ENCODE measurements at regions not wholly inside any gene's neighbourhood (a gene's known extent, or its start where the extent isn't known, plus 50 kb on each side); places are given as distances from the start of the nearest gene placed in this dataset.

DNA sequence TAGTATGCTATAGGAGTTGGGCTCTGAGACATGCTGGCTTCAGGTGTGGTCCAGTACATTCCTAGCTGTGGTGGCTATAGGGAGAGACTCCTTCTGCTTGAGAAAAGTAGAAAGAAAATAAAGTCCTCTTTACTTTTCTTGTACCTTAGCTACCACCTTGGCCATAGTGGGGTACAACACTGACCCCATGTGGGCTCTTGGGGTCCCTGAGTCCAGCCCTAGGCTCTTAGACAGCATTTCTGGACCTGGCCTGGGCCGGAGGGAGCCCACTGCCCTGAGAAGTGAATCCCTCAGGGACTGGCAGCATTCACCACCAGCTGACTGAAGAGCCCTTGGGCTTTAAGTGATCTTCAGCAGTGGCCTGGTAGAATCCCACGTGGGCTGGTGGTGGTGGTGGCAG is 143.1 kb downstream of the SYT10 start:
- TF ChIP-seq, protein P1, sequence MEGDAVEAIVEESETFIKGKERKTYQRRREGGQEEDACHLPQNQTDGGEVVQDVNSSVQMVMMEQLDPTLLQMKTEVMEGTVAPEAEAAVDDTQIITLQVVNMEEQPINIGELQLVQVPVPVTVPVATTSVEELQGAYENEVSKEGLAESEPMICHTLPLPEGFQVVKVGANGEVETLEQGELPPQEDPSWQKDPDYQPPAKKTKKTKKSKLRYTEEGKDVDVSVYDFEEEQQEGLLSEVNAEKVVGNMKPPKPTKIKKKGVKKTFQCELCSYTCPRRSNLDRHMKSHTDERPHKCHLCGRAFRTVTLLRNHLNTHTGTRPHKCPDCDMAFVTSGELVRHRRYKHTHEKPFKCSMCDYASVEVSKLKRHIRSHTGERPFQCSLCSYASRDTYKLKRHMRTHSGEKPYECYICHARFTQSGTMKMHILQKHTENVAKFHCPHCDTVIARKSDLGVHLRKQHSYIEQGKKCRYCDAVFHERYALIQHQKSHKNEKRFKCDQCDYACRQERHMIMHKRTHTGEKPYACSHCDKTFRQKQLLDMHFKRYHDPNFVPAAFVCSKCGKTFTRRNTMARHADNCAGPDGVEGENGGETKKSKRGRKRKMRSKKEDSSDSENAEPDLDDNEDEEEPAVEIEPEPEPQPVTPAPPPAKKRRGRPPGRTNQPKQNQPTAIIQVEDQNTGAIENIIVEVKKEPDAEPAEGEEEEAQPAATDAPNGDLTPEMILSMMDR (IDR thresholded peaks at IDR 0.05; ENCODE audit: low read depth, low read length) = no peak
- in situ Hi-C loops (cut with HindIII; ENCODE audit: low sequenced_read_pairs) = no loop called here
- no peak for DNase-seq (ENCODE audit: low read depth, low spot score)
- no peak overlapping the region for H3K4me3 ChIP-seq (ENCODE audit: low read depth, low read length)

DNA sequence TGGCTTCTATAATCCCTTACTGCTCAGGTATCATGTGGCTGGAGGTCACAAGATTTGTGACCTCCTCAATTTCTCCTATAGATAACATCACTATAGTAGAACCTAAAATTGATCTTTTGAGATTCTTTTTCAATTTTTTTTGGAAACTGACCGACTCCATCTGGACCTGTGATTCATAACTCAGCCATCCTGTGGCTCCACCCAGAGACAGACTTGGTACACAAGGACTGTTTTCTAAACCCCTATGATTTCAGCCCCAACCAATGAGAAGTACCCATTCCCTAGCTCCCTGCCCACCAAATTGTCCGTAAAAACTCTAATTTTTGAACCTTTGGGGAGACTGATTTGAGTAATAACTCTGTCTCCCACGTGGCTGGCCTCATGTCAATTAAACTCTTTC is 148.9 kb downstream of the SYT10 start:
- TF ChIP-seq, protein P1 (IDR thresholded peaks at IDR 0.05; ENCODE audit: low read depth, low read length) = no peak
- DNase-seq (ENCODE audit: low read depth, low spot score) = no peak
- in situ Hi-C loops (cut with HindIII; ENCODE audit: low sequenced_read_pairs) = no loop called here
- H3K4me3 ChIP-seq (ENCODE audit: low read depth, low read length) = no peak overlapping the region

DNA sequence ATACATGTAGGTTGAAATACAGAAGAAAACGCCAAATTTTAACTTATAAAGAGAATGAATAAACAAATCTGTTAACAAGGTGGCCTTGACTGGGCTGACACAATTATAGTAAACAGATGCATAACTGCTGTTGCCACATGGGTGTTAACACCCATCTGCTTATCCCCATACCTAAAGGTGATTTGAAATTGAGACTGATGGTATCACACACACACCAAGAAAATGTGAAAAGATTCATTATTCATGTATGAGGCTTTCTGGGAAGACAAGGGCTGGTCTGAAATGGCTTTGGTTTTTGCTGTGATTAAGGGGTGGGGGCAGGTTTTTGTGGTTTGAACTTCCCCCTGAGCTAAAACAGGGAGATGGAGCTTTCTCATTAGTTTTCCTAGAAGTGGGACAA is 156.6 kb downstream of the SYT10 start:
- no peak for DNase-seq (ENCODE audit: low read depth, low spot score)
- in situ Hi-C loops (cut with HindIII; ENCODE audit: low sequenced_read_pairs) = no loop called here
- TF ChIP-seq, protein P1 (IDR thresholded peaks at IDR 0.05; ENCODE audit: low read depth, low read length) = no peak
- H3K4me3 ChIP-seq (ENCODE audit: low read depth, low read length) = no peak overlapping the region

DNA sequence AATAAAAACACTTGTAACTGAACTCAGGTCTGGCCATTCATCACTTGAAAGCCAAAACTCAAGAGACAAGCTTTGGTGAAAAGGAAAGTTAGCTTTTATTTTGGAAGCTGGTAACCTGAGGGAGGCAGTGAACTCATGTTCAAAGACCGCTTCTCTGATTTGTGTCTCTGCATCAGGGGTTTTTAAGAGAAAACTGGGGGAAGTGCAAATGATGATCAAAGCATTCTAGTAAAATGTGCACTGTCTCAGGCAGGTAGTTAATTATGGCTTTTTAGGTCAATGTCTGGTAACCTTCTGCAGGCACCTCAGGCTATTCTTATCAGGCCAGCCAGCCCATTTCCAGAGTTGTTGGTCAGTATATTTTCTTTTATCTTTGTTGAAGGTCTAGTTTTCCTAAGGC is 162.2 kb downstream of the SYT10 start:
- DNase-seq (ENCODE audit: low read depth, low spot score) = no peak
- no peak overlapping the region for H3K4me3 ChIP-seq (ENCODE audit: low read depth, low read length)
- TF ChIP-seq, protein P1 (IDR thresholded peaks at IDR 0.05; ENCODE audit: low read depth, low read length) = no peak
- in situ Hi-C loops (cut with HindIII; ENCODE audit: low sequenced_read_pairs) = no loop called here

DNA sequence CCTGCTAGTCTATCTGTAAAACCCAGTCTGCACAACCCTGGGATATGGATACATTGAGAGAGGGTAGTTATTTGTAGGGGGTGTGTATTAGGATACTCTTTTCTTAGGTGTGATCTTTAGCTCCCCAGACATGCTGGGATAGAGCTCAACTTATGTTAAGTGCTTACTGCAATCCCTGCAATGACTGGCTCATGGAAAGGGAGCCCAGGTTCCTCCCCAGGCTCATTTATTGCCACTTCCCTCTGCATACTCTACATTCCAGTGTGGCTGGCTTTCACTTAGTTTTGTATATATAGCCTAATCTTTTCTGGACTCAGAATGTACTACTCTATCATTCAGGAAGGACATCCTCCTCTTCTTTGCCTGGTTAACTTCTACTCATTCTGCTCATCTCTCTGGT is 172.0 kb downstream of the SYT10 start:
- no peak for DNase-seq (ENCODE audit: low read depth, low spot score)
- TF ChIP-seq, protein P1 (IDR thresholded peaks at IDR 0.05; ENCODE audit: low read depth, low read length) = no peak
- in situ Hi-C loops (cut with HindIII; ENCODE audit: low sequenced_read_pairs) = no loop called here
- no peak overlapping the region for H3K4me3 ChIP-seq (ENCODE audit: low read depth, low read length)

DNA sequence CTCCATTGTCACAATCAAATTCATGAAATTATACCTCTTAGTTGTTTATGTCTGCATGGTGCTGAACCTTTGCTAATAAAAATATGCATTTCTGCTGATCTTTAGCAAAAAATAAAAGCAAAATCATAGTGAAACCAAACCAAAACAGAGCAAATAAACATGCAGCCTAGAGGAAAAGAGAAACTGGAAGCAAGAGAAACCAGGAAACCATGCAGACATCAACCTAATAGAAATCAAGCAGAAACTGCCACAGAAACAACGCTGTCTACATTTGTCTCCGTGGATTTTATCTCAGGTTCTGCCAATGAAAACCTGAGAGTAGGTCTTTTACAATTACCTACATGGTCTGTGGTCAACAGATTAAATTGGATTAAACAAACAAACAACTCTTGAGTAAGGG is 173.7 kb downstream of the SYT10 start:
- TF ChIP-seq, protein P1 (IDR thresholded peaks at IDR 0.05; ENCODE audit: low read depth, low read length) = no peak

More for the DNA sequence above, 173.7 kb downstream of the SYT10 start:
- H3K4me3 ChIP-seq (ENCODE audit: low read depth, low read length) = no peak overlapping the region
- in situ Hi-C loops (cut with HindIII; ENCODE audit: low sequenced_read_pairs) = no loop called here
- DNase-seq (ENCODE audit: low read depth, low spot score) = no peak
